HCT116 (cell line): ENCODE measurements at regions not wholly inside any gene's neighbourhood (a gene's known extent, or its start where the extent isn't known, plus 50 kb on each side); places are given as distances from the start of the nearest gene placed in this dataset.
"Not testable (repeated sequence)": the region's sequence is repeated elsewhere in the genome, so short reads cannot be mapped to it uniquely, and the experiment has no call there.

ENCODE experiments used
- ATF3 ChIP-seq: IDR thresholded peaks from 2 replicates; pipeline ENCODE4 v1.6.1; 2012
- CEBPB ChIP-seq: IDR thresholded peaks from 2 replicates; pipeline ENCODE4 v1.6.1; 2012; ENCODE audit warnings: low read depth
- CTCF ChIP-seq, 3 experiments: fragments of 200-600 bp in 1 of 3; sonication (generic) in 1 of 3; IDR thresholded peaks in 2 of 3; conservative IDR thresholded peaks in 1 of 3; 2 replicates each; pipeline ENCODE4 v1.5.1; 2012 to 2017; ENCODE audit warnings: low read depth in 2 of 3, low read length in 2 of 3, antibody characterized with exemption in 1 of 3, borderline replicate concordance in 1 of 3, control low read depth in 1 of 3, mild to moderate bottlenecking in 1 of 3, mixed read lengths in 1 of 3, mixed run types in 1 of 3, moderate library complexity in 1 of 3; ENCODE audit not compliant: insufficient read depth in 1 of 3
- EGR1 ChIP-seq: IDR thresholded peaks from 2 replicates; pipeline ENCODE4 v1.6.1; 2012; ENCODE audit warnings: low read depth
- EZH2 ChIP-seq: fragments of 200-600 bp; sonication (generic); IDR thresholded peaks from 2 replicates; pipeline ENCODE4 v1.6.1; 2017; ENCODE audit warnings: antibody characterized with exemption, mixed run types
- POLR2A ChIP-seq: IDR thresholded peaks from 2 replicates; pipeline ENCODE4 v1.7.0; 2011; ENCODE audit warnings: borderline replicate concordance; ENCODE audit not compliant: insufficient read depth, insufficient read length; ENCODE audit errors: extremely low read depth
- POLR2AphosphoS5 ChIP-seq: IDR thresholded peaks from 2 replicates; pipeline ENCODE4 v1.6.1; 2011; ENCODE audit warnings: mild to moderate bottlenecking, low read depth, low read length, moderate library complexity
- SIN3A ChIP-seq: IDR thresholded peaks from 2 replicates; pipeline ENCODE4 v1.6.1; 2012; ENCODE audit warnings: low read depth
- YY1 ChIP-seq: IDR thresholded peaks from 2 replicates; pipeline ENCODE4 v1.6.1; 2011; ENCODE audit warnings: low read length, low read depth, moderate library complexity, mild to moderate bottlenecking; ENCODE audit not compliant: insufficient replicate concordance; ENCODE audit errors: extremely low read depth
- ZNF274 ChIP-seq: fragments of 200-500 bp; sonication (Bioruptor generic); IDR thresholded peaks from 2 replicates; pipeline ENCODE4 v1.6.1; 2014; ENCODE audit warnings: mild to moderate bottlenecking, low read depth, low read length, inconsistent platforms

GRCh38 chr10:4268490-4268889, 483.5 kb upstream of the KLF6 start:
- not testable (repeated sequence) for TF ChIP-seq SIN3A; POLR2A; YY1; CTCF (IDR thresholded peaks at IDR 0.05 in 2 of 3, conservative IDR thresholded peaks at IDR 0.05 in 1 of 3; ENCODE audit: borderline replicate concordance in 1 of 3, insufficient read depth in 1 of 3, low read depth in 2 of 3, low read length in 2 of 3); CEBPB; POLR2AphosphoS5; ATF3; ZNF274; EZH2; EGR1
